Loucy (cell line): ENCODE measurements at regions not wholly inside any gene's neighbourhood (a gene's known extent, or its start where the extent isn't known, plus 50 kb on each side); places are given as distances from the start of the nearest gene placed in this dataset.
"Not testable (repeated sequence)": the region's sequence is repeated elsewhere in the genome, so short reads cannot be mapped to it uniquely, and the experiment has no call there.

Experiments used
- H2AFZ ChIP-seq: fragments of 200-600 bp; sonication (generic); 2 replicates; pipeline ENCODE4 v1.6.0; 2016; ENCODE audit warnings: antibody characterized with exemption, mild to moderate bottlenecking, low read length, moderate library complexity
- H3F3A ChIP-seq: fragments of 200-600 bp; 2 replicates; pipeline ENCODE4 v1.6.0; 2016; ENCODE audit warnings: antibody characterized with exemption, low read depth, mild to moderate bottlenecking
- H3K27me3 ChIP-seq: fragments of 200-600 bp; sonication (generic); 2 replicates; pipeline ENCODE4 v1.6.1; 2014; ENCODE audit warnings: low read length, mild to moderate bottlenecking; ENCODE audit not compliant: insufficient read depth, poor library complexity, severe bottlenecking
- H3K36me3 ChIP-seq: fragments of 200-600 bp; sonication (generic); 2 replicates; pipeline ENCODE4 v1.6.1; 2016; ENCODE audit warnings: low read length; ENCODE audit not compliant: insufficient read depth
- H3K4me1 ChIP-seq: fragments of 200-600 bp; sonication (generic); 2 replicates; pipeline ENCODE4 v1.5.1; 2014; ENCODE audit warnings: low read length, mild to moderate bottlenecking; ENCODE audit not compliant: insufficient read depth, poor library complexity, severe bottlenecking
- H3K4me2 ChIP-seq: fragments of 200-600 bp; sonication (generic); 2 replicates; pipeline ENCODE4 v1.6.0; 2014; ENCODE audit warnings: antibody characterized with exemption, low read length, low read depth, mild to moderate bottlenecking; ENCODE audit not compliant: poor library complexity, severe bottlenecking
- H3K4me3 ChIP-seq: fragments of 200-600 bp; sonication (generic); 2 replicates; pipeline ENCODE4 v1.5.1; 2014; ENCODE audit warnings: low read length, mild to moderate bottlenecking, mixed read lengths; ENCODE audit not compliant: poor library complexity, severe bottlenecking
- H3K79me2 ChIP-seq: fragments of 200-600 bp; sonication (generic); 2 replicates; pipeline ENCODE4 v1.6.1; 2014; ENCODE audit warnings: low read length; ENCODE audit not compliant: insufficient read depth
- H3K9ac ChIP-seq: fragments of 200-600 bp; sonication (generic); 2 replicates; pipeline ENCODE4 v1.6.0; 2014; ENCODE audit warnings: mild to moderate bottlenecking, low read depth, low read length, moderate library complexity; ENCODE audit not compliant: poor library complexity, severe bottlenecking
- H3K9me2 ChIP-seq: fragments of 200-600 bp; sonication (generic); replicated peaks from 2 replicates; pipeline ENCODE4 v1.6.1; 2016; ENCODE audit warnings: low read depth, low read length, mixed read lengths
- H3K9me3 ChIP-seq: fragments of 200-600 bp; sonication (generic); 2 replicates; pipeline ENCODE4 v1.6.1; 2014; ENCODE audit warnings: mild to moderate bottlenecking, antibody characterized with exemption, low read length, low read depth; ENCODE audit not compliant: insufficient read depth
- H4K20me1 ChIP-seq: fragments of 200-600 bp; sonication (generic); 2 replicates; pipeline ENCODE4 v1.6.0; 2014; ENCODE audit warnings: antibody characterized with exemption, low read length, mild to moderate bottlenecking; ENCODE audit not compliant: insufficient read depth, poor library complexity, severe bottlenecking

DNA sequence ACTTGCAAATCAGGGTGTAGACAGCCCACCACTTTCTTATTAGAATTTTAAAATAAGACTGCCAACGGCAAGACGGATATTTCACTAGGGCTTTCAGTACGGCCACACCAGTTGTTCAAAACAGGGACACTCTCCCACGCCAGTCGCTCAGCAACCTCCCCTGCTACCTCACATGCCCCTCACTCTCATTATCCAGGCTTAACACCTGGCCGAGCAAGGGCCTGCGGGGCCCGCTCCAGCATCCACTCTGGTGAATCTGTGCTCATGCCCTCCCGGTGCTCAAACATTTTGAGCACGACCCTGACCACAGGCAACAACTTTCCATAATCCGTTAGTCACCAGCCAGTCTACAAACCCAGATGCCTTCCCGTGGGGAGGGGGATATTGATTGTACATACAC is 209.5 kb downstream of the NPIPA8 start:
- not testable (repeated sequence) for H3K9me2 ChIP-seq, H4K20me1 ChIP-seq, H3F3A ChIP-seq, H3K79me2 ChIP-seq, H3K4me1 ChIP-seq, H2AFZ ChIP-seq, H3K4me3 ChIP-seq, H3K9ac ChIP-seq, H3K36me3 ChIP-seq, H3K9me3 ChIP-seq, H3K27me3 ChIP-seq, H3K4me2 ChIP-seq

DNA sequence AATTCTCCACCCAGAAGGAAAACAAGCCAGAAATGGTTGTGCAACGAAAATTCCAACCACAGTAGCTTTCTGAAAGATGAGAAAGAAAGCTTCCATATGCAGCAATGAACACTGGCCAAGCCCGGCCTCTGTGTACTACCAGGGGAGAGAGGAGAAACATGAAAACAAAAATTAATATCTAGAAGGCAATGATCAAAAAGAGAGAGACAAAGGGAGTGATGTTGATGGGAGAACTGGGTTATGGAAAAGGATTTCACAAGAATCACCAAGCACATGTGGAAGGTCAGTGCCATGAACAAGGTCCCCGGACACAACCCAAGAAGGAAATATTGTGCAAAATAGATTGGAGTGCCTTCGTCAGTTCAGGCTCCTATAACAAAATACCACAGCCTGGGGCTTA is 217.4 kb downstream of the NPIPA8 start:
- H3K9me3 ChIP-seq, H3K27me3 ChIP-seq, H2AFZ ChIP-seq, H4K20me1 ChIP-seq, H3F3A ChIP-seq, H3K9me2 ChIP-seq, H3K4me2 ChIP-seq, H3K4me3 ChIP-seq, H3K36me3 ChIP-seq, H3K9ac ChIP-seq, H3K79me2 ChIP-seq, H3K4me1 ChIP-seq: not testable (repeated sequence)

DNA sequence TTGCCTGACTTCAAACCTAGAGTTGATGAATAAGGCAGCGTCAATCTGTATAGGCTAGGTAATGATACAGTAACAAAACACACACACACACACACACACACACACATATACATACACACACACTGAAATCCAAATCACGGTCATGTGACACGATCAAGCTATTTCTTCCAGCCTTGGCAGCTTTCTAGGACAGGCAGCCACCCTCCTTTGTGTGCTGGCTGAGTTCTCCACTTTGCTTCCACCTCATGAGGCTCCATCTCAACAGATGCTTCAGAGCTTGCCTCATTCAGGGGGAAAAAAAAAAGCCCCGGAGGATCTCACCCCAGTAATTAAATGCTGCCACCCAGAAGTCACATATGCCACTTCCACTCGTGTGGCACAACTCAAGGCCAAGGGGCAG is 217.9 kb downstream of the NPIPA8 start:
- H3K4me3 ChIP-seq, H3K4me1 ChIP-seq, H3K9ac ChIP-seq, H3K27me3 ChIP-seq, H4K20me1 ChIP-seq, H2AFZ ChIP-seq, H3K9me2 ChIP-seq, H3K79me2 ChIP-seq, H3K4me2 ChIP-seq, H3F3A ChIP-seq, H3K9me3 ChIP-seq, H3K36me3 ChIP-seq: not testable (repeated sequence)

DNA sequence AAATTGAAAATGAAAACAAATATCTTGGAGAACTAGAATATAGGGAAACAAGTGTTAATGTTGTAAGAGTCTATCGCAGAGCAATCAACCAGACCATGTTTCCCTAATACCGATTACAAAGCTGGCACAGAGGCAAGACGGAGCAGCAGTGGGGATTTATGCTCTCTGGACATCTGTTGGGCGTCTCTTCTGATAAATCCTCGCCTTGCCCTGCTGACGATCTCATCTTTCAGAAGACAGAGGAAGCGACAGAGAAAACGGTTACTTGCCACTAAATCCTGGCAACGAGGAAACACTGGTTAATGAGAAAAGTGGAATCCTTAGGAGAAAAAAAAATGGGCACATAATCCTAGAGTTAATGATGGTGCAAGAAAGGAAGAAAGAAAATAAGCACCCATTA is 218.5 kb downstream of the NPIPA8 start:
- not testable (repeated sequence) for H3K36me3 ChIP-seq, H3K4me1 ChIP-seq, H4K20me1 ChIP-seq, H3K79me2 ChIP-seq, H3K9me2 ChIP-seq, H3K4me3 ChIP-seq, H3K4me2 ChIP-seq, H3F3A ChIP-seq, H2AFZ ChIP-seq, H3K9me3 ChIP-seq, H3K27me3 ChIP-seq, H3K9ac ChIP-seq

DNA sequence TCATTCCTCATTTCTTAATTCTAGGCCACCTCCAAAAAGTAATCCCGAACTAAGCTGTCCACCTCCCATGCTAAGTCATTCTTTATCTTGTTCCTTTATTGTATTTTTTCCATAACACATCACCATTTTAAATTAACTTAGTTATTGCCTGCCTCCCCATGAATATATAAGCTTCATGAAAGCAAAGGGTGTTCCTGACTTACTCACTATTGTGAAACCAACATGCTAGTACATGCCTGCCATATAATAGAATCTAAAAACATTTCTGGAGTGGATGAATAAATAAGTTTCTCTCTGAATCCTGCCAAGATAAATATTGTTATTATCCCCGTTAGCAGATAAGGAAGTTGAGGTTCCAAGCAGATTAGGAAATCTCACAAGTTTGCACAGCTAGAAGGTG is 232.1 kb downstream of the NPIPA8 start:
- H3K27me3 ChIP-seq, H3K79me2 ChIP-seq, H3K9me2 ChIP-seq, H3K9ac ChIP-seq, H2AFZ ChIP-seq, H3F3A ChIP-seq, H3K4me1 ChIP-seq, H4K20me1 ChIP-seq, H3K4me2 ChIP-seq, H3K9me3 ChIP-seq, H3K4me3 ChIP-seq, H3K36me3 ChIP-seq: not testable (repeated sequence)

DNA sequence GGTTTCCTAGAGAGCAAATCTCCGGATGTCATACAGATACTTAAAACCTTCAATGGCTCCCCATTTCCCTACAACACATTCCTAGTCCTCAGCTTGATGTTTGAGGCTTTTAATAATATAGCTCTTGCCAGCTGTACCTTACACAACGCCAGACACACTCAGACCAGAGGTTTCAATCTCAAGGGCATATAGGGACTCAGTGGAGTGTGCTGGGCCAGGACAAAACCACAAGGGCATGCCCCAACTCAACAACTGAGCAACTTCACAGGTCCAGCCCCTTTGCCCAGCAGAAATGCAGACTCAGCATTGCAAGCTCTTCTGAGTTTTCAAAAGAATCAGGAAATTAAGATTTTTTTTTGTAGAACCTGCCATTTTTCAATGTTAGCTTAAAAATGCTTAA is 235.5 kb downstream of the NPIPA8 start:
- not testable (repeated sequence) for H2AFZ ChIP-seq, H4K20me1 ChIP-seq, H3K9ac ChIP-seq, H3K36me3 ChIP-seq, H3K4me3 ChIP-seq, H3K9me3 ChIP-seq, H3F3A ChIP-seq, H3K4me1 ChIP-seq, H3K27me3 ChIP-seq, H3K4me2 ChIP-seq, H3K9me2 ChIP-seq, H3K79me2 ChIP-seq

DNA sequence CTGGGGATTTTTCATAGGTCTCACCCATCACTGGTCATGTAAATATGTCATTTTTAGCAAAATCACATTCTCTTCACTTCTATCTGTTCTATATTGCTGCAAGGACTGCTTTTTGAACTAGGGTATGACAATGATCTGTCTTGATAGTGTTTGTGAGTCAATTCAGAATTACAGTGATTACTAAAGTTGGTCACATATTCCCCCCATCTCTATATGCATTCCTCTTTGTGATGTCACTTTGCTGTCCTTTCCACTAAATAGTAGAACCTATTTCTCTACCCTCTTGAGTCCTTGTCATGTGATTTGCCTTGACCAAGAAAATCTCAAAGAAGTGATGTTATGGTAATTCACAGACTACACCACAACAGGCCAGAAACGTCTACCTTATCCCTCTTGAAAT is 243.9 kb downstream of the NPIPA8 start:
- not testable (repeated sequence) for H3K36me3 ChIP-seq, H3K9me2 ChIP-seq, H3F3A ChIP-seq, H3K4me1 ChIP-seq, H3K4me2 ChIP-seq, H4K20me1 ChIP-seq, H3K4me3 ChIP-seq, H3K27me3 ChIP-seq, H3K9ac ChIP-seq, H3K9me3 ChIP-seq, H3K79me2 ChIP-seq, H2AFZ ChIP-seq

DNA sequence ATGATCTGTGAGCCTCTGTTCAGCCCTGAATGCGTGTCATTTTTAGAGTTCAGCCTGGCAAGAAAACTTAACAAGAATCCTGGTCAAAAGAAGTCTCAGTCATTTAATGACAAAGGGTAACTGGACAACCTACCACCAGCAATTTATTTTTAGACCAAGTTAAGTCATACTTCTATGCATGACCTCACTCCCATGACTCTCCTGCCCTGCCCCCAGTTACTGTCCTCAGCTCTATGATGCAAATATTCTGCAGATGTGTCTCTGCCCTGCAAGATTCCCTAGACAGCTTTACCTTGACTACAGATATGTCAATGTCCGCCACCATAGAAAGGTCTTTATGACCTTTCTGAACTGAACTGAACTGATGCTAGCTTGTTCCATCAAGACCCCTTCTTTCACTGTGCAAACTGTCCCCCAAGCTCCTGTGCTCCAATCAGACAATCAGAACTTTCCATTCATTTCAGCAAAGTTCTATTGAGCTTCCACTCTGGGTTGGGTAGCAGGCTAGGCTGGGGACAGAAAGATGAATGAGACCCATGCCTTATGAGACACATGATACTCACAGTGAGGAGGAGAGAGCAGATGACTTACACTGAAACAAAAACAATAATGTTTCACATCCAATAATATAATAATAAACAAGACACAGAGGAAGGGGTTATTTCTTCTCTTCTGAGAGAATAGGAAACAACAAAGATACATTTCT is 255.7 kb downstream of the NPIPA8 start:
- not testable (repeated sequence) for H3K79me2 ChIP-seq, H3K4me3 ChIP-seq, H4K20me1 ChIP-seq, H3F3A ChIP-seq, H3K36me3 ChIP-seq, H3K4me1 ChIP-seq, H3K9ac ChIP-seq, H2AFZ ChIP-seq, H3K9me2 ChIP-seq, H3K9me3 ChIP-seq, H3K27me3 ChIP-seq, H3K4me2 ChIP-seq
